NCI-H460 (cell line): ENCODE measurements at regions not wholly inside any gene's neighbourhood (a gene's known extent, or its start where the extent isn't known, plus 50 kb on each side); places are given as distances from the start of the nearest gene placed in this dataset.

Experiments used
- DNase-seq: peaks from one replicate; pipeline ENCODE4 v3.0.0-alpha.2; 2016; ENCODE audit warnings: low read depth; ENCODE audit errors: extremely low read depth

GRCh38 chr1:58390091-58390490 lies 156.4 kb downstream of the OMA1 start:
- no peak for DNase-seq

- no peak for DNase-seq
These were observed 166.2 kb downstream of the OMA1 start for GRCh38 chr1:58380345-58380744.

GRCh38 chr1:58367217-58367616 lies 179.3 kb downstream of the OMA1 start:
- DNase-seq = no peak

- DNase-seq = no peak
These were observed 181.2 kb downstream of the OMA1 start for GRCh38 chr1:58365328-58365727.

GRCh38 chr1:58363585-58363984 lies 182.9 kb downstream of the OMA1 start:
- DNase-seq = no peak

DNA sequence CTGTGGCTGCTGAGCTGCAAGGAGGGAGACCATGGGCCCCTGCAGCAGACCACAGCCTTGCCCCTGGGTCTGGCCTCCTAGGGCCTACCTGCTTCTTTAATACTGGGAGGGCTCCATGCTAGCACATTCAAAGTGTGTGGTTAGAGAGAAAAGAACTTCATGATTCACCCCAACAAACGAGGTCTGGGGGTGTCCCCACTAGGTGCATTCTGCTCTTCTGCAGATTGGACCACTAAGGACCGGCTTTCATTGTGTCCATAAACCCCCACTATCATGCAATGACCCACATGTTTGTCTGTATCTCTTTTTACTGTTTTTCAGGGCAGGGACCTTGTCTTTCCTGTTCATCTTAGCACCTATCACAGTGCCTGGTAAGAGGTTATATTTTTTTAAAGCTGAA lies 185.4 kb downstream of the OMA1 start:
- no peak for DNase-seq

GRCh38 chr1:58358346-58358745 lies 188.2 kb downstream of the OMA1 start:
- DNase-seq = peak; percentile 7

- no peak for DNase-seq
These were observed 190.1 kb downstream of the OMA1 start for GRCh38 chr1:58356402-58356801.

DNA sequence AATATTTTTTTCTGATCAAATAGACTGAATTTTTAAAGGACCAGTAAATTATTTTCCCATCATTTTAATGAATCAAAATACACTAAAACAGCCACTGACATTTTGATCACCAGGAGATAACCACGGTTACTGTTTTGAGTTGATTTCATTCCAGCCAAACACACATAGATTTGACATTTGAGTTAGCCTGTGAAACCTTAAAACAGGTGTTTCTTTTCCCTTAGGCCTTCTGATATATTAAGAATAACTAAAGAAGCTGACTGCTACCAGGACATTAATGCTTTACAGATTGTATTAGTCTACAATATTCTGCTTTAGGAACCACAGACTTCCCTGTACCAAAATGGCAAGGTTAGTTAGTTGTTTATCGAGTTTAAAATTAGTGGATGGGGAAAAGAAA lies 193.4 kb downstream of the OMA1 start:
- DNase-seq = no peak

GRCh38 chr1:58352476-58353092 lies 193.9 kb downstream of the OMA1 start:
- no peak for DNase-seq

- DNase-seq = no peak
These were observed 200.5 kb downstream of the OMA1 start for GRCh38 chr1:58346036-58346355.

DNA sequence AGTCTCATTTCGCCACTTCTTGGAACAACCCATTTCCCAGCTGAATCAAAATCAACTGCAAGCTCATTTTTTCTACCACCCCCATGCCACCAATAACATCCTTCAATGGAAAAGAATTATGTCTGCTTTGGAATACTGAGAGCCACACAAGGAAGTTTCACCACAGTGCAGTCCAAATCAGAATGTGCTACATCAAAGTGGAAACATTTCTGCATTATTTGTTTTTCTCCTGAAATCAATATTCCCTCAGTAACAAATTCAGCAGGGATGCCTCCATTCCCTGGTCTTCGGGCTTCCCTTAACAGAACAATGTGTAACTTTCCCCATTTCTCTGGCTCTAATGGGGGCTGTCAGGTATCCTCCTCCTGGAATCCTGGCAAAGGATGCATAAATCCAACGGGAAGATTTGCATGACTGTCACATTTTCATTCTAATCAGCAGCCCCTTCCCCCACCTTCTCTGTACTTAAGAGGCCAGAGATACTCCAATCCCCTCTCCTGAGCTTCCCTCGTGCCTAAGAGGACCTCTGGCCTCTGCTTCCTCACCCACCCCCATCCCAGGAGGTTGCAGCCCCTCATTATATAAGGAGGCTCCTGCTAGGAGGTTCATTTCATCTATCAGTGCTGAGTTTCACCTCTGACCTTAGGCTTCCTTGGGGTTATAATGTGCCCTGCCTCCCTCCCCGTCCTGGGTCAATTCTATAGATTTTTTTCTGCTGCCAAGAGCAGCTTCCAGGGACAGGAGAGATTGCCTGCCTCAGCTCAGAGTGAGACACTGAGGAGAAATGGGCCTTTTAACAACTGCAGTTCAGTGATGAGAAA lies 201.1 kb downstream of the OMA1 start:
- DNase-seq = no peak

GRCh38 chr1:58340185-58340584 lies 206.3 kb downstream of the OMA1 start:
- no peak for DNase-seq

- DNase-seq = no peak
These were observed 208.4 kb downstream of the OMA1 start for GRCh38 chr1:58338081-58338480.

DNA sequence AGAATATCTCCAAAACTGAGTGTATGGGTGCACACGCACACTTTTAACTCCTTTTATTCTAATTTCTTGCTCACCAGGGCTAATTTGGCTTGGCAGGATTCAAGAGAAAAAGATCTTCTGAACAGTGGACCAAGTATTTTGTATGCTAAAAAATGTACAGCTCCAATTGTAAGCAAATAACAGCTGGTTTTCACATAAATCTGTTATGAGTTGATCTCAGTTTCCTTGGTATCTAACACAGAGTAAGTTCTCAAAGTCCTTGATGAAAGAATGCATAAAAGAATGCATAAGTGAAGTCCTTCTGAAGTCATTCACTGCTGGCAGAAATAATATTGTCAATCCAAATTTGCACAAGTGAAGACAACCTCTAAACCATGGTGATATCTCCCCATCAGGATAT lies 213.0 kb downstream of the OMA1 start:
- no peak for DNase-seq

DNA sequence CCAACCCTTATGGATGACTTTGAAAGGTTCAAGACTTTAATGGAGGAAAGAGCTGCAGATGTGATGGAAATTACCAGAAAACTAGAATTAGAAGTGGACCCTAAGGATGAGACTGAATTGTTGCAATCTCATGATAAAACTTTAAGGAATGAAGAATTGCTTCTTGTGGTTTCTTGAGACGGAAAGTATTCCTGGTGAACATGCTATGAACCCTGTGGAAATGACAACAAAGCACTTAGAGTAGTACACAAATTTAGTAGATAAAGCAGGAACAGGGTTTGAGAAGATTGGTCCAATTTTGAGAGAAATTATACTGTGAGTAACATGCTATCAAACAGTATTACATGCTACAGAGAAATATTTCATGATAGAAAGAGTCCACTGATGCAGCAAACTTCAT lies 215.4 kb downstream of the OMA1 start:
- no peak for DNase-seq

GRCh38 chr1:58325866-58326265 lies 220.7 kb downstream of the OMA1 start:
- no peak for DNase-seq

DNA sequence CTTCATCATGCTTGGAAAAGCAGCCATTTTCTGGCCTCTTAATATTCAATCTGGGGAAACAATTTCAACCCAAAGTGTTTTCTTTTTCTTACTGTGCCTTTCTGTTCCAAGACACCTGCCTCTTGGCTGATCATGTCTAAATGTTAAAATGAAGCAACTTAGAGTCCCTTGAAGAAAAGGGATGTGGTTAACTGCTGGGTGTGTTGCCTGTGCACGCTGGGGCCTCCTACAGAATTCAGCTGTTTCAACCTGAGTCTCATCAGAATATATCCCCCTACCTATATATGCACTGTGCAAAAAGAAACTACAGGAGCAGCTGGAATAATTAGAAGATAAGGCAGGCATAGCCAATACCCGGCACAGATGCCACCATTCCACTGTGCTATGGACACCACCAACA lies 222.0 kb downstream of the OMA1 start:
- DNase-seq = no peak

DNA sequence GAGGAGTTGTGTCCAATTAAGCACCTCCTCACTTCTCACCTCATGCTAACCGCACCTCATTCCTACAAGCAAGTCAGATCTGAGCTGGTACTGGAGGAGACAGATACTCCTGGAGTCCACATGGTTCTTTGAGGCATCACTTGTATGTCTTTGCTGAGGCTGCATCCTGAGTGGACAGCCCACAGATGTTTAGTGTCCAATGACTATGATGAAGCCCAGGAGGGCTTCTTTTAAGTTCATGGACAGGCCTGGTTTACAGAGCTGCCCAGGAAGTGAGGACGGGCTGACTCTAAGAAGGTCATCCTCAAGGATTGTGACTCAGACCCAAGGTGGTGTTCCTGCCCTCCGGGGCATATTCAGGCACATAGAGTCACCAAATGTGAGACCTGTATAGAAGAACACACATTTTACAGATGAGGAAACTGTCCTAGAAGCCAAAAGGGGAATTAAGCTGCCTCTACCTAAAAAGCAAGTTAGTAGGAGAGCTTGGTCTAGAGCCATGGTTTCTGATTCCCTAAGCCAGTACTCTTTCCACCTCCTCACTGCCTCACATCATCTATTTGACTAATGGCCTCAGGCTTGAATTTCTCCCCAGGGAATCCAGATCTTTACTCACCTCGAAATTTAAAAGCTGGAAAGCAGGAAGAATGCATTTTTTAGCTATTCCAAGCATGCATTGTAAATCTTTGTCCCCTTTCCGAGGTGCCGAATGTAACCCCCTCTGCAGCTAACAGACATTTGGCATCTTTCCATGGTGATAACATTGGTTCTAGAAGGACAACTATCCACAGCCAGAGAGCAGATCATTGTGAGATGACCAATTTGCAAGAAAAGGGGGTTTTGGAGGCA lies 228.1 kb downstream of the OMA1 start:
- DNase-seq = no peak

- DNase-seq = no peak
These were observed 228.8 kb downstream of the OMA1 start for GRCh38 chr1:58317694-58318093.

GRCh38 chr1:58317086-58317485 lies 229.4 kb downstream of the OMA1 start:
- DNase-seq = no peak

DNA sequence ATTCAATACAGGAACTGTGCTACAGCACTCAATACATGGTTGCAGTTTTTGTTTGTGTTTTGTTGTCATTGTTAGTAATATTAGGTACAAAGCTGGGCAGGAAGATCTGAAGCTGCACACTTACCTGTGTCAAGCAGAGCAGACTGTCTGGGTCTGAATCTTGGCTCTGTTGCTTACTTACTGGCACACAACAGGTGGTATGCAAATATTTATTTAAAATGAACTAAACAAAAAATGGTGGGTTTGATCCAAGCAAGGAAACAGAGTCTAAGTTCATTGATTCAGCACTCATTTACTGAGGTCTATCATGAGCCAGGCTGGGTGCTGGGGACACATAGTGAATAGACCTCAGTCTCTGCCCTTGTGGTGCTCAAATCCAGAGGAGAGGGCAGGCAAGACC lies 230.4 kb downstream of the OMA1 start:
- DNase-seq = no peak
